ENCODE measurements at regions not wholly inside any gene's neighbourhood (a gene's known extent, or its start where the extent isn't known, plus 50 kb on each side); places are given as distances from the start of the nearest gene placed in this dataset.

- Histone ChIP-seq H3K4me3 (ENCODE audit: low read depth, low read length) (no peak overlapping the region), H3K27me3 (ENCODE audit: control insufficient read depth, insufficient read depth, low read length) (no peaks in the 10 kb centered on the region), H3K36me3 (ENCODE audit: control insufficient read depth, insufficient read depth, low read length) (no peaks in the 10 kb centered on the region)
- TF ChIP-seq, protein P1, sequence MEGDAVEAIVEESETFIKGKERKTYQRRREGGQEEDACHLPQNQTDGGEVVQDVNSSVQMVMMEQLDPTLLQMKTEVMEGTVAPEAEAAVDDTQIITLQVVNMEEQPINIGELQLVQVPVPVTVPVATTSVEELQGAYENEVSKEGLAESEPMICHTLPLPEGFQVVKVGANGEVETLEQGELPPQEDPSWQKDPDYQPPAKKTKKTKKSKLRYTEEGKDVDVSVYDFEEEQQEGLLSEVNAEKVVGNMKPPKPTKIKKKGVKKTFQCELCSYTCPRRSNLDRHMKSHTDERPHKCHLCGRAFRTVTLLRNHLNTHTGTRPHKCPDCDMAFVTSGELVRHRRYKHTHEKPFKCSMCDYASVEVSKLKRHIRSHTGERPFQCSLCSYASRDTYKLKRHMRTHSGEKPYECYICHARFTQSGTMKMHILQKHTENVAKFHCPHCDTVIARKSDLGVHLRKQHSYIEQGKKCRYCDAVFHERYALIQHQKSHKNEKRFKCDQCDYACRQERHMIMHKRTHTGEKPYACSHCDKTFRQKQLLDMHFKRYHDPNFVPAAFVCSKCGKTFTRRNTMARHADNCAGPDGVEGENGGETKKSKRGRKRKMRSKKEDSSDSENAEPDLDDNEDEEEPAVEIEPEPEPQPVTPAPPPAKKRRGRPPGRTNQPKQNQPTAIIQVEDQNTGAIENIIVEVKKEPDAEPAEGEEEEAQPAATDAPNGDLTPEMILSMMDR (IDR thresholded peaks at IDR 0.05; ENCODE audit: insufficient read depth, low read length, poor library complexity, severe bottlenecking): no peak
- DNase-seq (ENCODE audit: low read depth): no peak
Observed at GRCh38 chr1:168987923-168988322, 118.6 kb upstream of the ATP1B1 start.

DNA sequence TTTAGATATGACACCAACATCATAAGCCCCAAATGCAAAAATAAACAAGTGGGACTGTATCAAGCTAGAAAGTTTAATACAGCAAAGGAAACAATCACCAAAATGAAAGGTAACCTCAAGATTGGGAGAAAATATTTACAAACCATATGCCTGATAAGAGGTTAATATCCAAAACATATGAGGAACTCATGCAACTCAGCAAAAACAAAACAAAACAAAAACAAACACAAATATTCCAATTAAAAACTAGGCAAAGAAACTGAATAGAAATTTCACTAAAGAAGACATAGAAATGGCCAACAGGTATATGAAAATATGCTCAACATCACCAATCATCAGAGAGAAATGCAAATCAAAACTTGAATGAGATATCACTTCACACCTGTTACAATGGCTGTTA lies 116.5 kb upstream of the ATP1B1 start:
- H3K27me3 ChIP-seq (ENCODE audit: control insufficient read depth, insufficient read depth, low read length): no peaks in the 10 kb centered on the region
- TF ChIP-seq, protein P1 (IDR thresholded peaks at IDR 0.05; ENCODE audit: insufficient read depth, low read length, poor library complexity, severe bottlenecking): no peak
- no peak overlapping the region for H3K4me3 ChIP-seq (ENCODE audit: low read depth, low read length)
- H3K36me3 ChIP-seq (ENCODE audit: control insufficient read depth, insufficient read depth, low read length): no peaks in the 10 kb centered on the region
- DNase-seq (ENCODE audit: low read depth): no peak

DNA sequence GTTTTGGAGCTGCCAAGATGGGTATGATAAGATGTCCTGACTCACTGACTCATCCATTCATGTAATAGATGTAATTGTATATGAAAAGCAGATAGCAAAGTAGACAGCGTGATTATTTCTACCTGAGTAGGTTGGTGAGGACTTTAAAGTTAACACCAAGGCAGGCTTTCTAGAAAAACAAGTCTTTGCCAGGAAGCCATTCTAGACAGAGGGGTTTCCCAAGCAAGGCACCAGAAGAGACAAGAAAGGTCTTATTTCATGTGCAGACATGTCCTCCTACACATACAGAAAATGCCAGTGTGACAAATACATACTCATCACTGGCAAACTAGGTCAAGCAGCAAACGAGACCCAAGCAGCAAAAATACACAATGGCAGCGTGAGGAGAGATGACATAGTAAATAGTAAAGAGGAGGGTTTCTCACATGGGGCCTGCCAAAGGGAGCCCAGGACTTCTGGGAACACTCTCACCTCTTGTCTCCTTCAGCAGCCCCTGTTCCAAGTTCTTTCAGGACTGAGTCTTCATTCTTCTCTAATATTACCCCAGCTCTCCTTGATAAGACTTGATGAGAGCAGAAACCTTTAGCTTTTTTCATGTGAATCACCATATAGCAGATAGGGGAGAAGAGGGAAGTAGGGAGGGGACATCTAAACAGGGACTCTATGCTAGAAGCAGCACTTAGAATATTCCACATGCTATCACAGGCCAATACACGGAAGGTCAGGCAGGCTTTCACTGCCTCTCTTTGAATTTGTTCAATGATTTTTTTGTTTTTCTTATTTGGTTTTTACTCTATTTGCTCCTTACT lies 114.6 kb upstream of the ATP1B1 start:
- TF ChIP-seq, protein P1 (IDR thresholded peaks at IDR 0.05; ENCODE audit: insufficient read depth, low read length, poor library complexity, severe bottlenecking): no peak
- no peak overlapping the region for H3K4me3 ChIP-seq (ENCODE audit: low read depth, low read length)
- no peak for DNase-seq (ENCODE audit: low read depth)
- H3K36me3 ChIP-seq (ENCODE audit: control insufficient read depth, insufficient read depth, low read length): no peaks in the 10 kb centered on the region
- no peaks in the 10 kb centered on the region for H3K27me3 ChIP-seq (ENCODE audit: control insufficient read depth, insufficient read depth, low read length)

- Histone ChIP-seq H3K4me3 (ENCODE audit: low read depth, low read length) (no peak overlapping the region), H3K36me3 (ENCODE audit: control insufficient read depth, insufficient read depth, low read length) (no peaks in the 10 kb centered on the region), H3K27me3 (ENCODE audit: control insufficient read depth, insufficient read depth, low read length) (no peaks in the 10 kb centered on the region)
- no peak for DNase-seq (ENCODE audit: low read depth)
- TF ChIP-seq, protein P1 (IDR thresholded peaks at IDR 0.05; ENCODE audit: insufficient read depth, low read length, poor library complexity, severe bottlenecking): no peak
Observed at GRCh38 chr1:169001353-169001752, 105.1 kb upstream of the ATP1B1 start.

DNA sequence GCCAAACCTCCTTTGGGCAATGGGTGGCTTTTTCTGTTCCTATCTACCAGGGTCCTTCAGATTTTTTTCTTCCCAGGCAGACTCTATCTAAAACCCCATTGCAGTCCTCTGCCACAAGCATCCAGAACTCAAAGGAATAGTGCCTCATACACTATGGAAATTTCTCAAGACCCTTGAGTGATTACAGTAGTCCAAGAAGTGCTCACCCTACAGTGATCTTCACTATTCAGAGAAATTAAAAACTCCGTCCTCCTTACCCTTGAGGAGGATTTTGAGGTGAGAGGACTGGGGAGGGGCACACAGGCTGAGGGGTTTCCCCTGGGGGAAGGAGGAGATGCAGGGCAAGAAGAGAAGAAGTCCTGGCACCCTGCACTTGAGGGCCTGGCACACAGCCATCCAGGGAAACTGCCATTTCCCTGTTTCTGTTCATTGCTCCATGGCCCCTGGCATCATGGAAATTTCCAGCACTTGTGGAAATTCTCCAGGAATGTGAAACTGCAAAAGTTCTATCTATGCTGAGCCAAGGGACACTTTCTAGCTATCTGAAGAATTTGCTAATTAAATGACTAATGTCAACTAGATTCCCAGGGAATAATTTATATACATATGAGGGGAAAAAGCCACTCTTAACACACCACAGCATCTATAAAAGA lies 102.5 kb upstream of the ATP1B1 start:
- DNase-seq (ENCODE audit: low read depth): no peak
- no peaks in the 10 kb centered on the region for H3K36me3 ChIP-seq (ENCODE audit: control insufficient read depth, insufficient read depth, low read length)
- no peak overlapping the region for H3K4me3 ChIP-seq (ENCODE audit: low read depth, low read length)
- H3K27me3 ChIP-seq (ENCODE audit: control insufficient read depth, insufficient read depth, low read length): no peaks in the 10 kb centered on the region
- TF ChIP-seq, protein P1 (IDR thresholded peaks at IDR 0.05; ENCODE audit: insufficient read depth, low read length, poor library complexity, severe bottlenecking): no peak
